ENCODE measurements at regions not wholly inside any gene's neighbourhood (a gene's known extent, or its start where the extent isn't known, plus 50 kb on each side); places are given as distances from the start of the nearest gene placed in this dataset.

DNA sequence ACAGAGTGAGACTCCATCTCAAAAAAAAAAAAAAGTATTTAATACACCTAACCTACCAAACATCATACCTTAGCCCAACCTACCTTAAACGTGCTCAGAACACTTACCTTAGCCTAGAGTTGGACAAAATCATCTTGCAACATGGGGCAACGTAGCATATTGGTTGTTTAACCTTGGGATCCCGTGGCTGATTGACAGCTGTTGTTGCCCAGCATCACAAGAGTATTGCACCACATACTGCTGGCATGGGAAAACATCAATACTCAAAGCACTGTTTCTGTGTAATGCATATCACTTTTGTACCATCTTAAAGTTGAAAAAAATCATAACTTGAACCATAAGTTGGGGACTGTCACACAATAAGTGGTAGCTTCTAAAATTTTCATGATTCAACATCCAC, 73.8 kb upstream of the MIR17HG start:
- TF ChIP-seq, protein P1, sequence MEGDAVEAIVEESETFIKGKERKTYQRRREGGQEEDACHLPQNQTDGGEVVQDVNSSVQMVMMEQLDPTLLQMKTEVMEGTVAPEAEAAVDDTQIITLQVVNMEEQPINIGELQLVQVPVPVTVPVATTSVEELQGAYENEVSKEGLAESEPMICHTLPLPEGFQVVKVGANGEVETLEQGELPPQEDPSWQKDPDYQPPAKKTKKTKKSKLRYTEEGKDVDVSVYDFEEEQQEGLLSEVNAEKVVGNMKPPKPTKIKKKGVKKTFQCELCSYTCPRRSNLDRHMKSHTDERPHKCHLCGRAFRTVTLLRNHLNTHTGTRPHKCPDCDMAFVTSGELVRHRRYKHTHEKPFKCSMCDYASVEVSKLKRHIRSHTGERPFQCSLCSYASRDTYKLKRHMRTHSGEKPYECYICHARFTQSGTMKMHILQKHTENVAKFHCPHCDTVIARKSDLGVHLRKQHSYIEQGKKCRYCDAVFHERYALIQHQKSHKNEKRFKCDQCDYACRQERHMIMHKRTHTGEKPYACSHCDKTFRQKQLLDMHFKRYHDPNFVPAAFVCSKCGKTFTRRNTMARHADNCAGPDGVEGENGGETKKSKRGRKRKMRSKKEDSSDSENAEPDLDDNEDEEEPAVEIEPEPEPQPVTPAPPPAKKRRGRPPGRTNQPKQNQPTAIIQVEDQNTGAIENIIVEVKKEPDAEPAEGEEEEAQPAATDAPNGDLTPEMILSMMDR (IDR thresholded peaks at IDR 0.05; ENCODE audit: insufficient read depth, low read length, poor library complexity, severe bottlenecking): no peak
- TF ChIP-seq EZH2phosphoT487 (conservative IDR thresholded peaks at IDR 0.05; ENCODE audit: low read length): no peak
